HL-60 (cell line): ENCODE measurements at regions not wholly inside any gene's neighbourhood (a gene's known extent, or its start where the extent isn't known, plus 50 kb on each side); places are given as distances from the start of the nearest gene placed in this dataset.
"Not testable (repeated sequence)": the region's sequence is repeated elsewhere in the genome, so short reads cannot be mapped to it uniquely, and the experiment has no call there.

Source experiments
- DNase-seq, 2 experiments: peaks; one replicate each; pipeline ENCODE4 v3.0.0-alpha.2; 2010 to 2020; ENCODE audit warnings: low read depth in 1 of 2, low spot score in 1 of 2
- H3K27ac ChIP-seq: fragments of 250-450 bp; sonication (Bioruptor Pico); replicated peaks from 2 replicates; pipeline ENCODE4 v1.5.1; 2020; ENCODE audit warnings: mild to moderate bottlenecking, moderate library complexity
- H3K27me3 ChIP-seq: fragments of 250-450 bp; sonication (Bioruptor Pico); 2 replicates; pipeline ENCODE4 v1.5.1; 2021; ENCODE audit warnings: mild to moderate bottlenecking, moderate library complexity; ENCODE audit not compliant: insufficient read depth, poor library complexity, severe bottlenecking
- H3K4me3 ChIP-seq: replicated peaks from 2 replicates; pipeline ENCODE4 v1.5.1; 2011; ENCODE audit warnings: mild to moderate bottlenecking, control low read depth, low read length; ENCODE audit not compliant: insufficient read depth
- GABPA ChIP-seq: IDR thresholded peaks from 2 replicates; pipeline ENCODE4 v1.6.1; 2012; ENCODE audit warnings: low read depth
- POLR2AphosphoS5 ChIP-seq: IDR thresholded peaks from 2 replicates; pipeline ENCODE4 v1.6.1; 2012; ENCODE audit warnings: low read depth
- SPI1 ChIP-seq: IDR thresholded peaks from 2 replicates; pipeline ENCODE4 v1.6.1; 2012; ENCODE audit warnings: low read depth, mild to moderate bottlenecking, borderline replicate concordance
- TF ChIP-seq, protein P1 (sequence below): IDR thresholded peaks from 2 replicates; pipeline ENCODE4 v1.6.1; 2012; ENCODE audit warnings: low read depth; ENCODE audit not compliant: insufficient replicate concordance
- TF ChIP-seq, protein P2 (sequence below): IDR thresholded peaks from one replicate; pipeline ENCODE4 v1.5.1; 2011; ENCODE audit warnings: low read length, control low read depth, inconsistent platforms; ENCODE audit not compliant: insufficient read depth

DNA sequence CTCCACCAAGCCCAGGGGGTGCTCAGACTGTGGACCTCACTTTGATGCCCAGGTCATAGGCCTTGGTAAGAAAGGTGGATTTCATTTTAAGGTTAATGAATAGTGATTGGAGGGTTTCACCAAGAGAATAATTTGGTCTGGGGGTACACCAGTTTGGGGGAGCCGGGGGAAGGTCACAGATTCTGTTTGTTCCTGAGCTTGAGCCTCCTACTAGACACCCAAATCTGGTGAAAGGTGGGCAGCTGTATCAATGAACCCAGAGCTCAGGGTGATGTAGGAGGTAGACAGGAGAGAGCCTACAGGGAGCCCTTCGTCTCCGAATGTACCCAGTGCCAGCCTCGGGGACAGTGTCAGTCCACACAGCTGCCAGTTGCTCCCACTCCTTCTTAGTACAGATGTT, 63.7 kb upstream of the ATP12A start:
- DNase-seq: no peak
- no peak overlapping the region for H3K27ac ChIP-seq
- no peak overlapping the region for H3K4me3 ChIP-seq
- H3K27me3 ChIP-seq: no peaks in the 10 kb centered on the region
- TF ChIP-seq POLR2AphosphoS5 (no peak), SPI1 (no peak)

DNA sequence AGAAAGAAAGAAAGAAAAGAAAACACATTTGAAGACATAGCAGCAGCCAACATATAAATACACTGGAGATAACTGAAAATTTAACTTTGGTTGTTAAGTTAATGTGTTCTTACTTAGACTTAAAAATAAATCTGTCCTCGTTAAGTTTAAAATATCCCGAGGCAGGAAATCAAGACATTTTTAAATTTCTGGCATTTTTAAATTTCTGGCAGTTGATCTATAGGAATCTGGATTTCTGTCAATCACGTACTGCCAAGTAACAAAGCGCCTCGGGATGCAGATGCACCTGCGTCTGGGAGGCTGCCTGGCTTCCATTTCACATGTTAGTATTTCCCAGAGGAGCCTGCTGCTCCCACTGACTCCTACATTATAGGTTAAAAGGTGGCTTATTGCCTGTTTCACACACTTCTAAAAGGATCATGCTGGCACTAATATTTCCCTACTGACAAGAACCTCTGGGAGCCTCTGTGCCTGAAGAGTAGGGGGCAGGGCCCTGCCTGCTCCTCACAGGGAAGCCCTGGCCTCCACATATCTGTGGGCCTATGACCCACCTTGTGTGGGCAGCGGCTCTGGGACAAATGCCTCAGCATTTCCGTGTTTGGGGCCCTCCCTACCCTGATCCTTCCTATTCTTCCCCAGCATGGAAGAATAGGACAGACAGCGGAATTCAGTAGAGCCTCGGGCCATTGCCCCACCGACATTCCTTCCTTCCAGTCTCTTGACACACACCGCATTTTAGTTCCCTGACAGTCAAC, 62.8 kb upstream of the ATP12A start:
- TF ChIP-seq, protein P1, sequence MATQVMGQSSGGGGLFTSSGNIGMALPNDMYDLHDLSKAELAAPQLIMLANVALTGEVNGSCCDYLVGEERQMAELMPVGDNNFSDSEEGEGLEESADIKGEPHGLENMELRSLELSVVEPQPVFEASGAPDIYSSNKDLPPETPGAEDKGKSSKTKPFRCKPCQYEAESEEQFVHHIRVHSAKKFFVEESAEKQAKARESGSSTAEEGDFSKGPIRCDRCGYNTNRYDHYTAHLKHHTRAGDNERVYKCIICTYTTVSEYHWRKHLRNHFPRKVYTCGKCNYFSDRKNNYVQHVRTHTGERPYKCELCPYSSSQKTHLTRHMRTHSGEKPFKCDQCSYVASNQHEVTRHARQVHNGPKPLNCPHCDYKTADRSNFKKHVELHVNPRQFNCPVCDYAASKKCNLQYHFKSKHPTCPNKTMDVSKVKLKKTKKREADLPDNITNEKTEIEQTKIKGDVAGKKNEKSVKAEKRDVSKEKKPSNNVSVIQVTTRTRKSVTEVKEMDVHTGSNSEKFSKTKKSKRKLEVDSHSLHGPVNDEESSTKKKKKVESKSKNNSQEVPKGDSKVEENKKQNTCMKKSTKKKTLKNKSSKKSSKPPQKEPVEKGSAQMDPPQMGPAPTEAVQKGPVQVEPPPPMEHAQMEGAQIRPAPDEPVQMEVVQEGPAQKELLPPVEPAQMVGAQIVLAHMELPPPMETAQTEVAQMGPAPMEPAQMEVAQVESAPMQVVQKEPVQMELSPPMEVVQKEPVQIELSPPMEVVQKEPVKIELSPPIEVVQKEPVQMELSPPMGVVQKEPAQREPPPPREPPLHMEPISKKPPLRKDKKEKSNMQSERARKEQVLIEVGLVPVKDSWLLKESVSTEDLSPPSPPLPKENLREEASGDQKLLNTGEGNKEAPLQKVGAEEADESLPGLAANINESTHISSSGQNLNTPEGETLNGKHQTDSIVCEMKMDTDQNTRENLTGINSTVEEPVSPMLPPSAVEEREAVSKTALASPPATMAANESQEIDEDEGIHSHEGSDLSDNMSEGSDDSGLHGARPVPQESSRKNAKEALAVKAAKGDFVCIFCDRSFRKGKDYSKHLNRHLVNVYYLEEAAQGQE: no peak
- no peak for TF ChIP-seq GABPA
- TF ChIP-seq, protein P2, sequence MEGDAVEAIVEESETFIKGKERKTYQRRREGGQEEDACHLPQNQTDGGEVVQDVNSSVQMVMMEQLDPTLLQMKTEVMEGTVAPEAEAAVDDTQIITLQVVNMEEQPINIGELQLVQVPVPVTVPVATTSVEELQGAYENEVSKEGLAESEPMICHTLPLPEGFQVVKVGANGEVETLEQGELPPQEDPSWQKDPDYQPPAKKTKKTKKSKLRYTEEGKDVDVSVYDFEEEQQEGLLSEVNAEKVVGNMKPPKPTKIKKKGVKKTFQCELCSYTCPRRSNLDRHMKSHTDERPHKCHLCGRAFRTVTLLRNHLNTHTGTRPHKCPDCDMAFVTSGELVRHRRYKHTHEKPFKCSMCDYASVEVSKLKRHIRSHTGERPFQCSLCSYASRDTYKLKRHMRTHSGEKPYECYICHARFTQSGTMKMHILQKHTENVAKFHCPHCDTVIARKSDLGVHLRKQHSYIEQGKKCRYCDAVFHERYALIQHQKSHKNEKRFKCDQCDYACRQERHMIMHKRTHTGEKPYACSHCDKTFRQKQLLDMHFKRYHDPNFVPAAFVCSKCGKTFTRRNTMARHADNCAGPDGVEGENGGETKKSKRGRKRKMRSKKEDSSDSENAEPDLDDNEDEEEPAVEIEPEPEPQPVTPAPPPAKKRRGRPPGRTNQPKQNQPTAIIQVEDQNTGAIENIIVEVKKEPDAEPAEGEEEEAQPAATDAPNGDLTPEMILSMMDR: no peak
- TF ChIP-seq POLR2AphosphoS5: no peak
- TF ChIP-seq SPI1: no peak
- no peak overlapping the region for H3K4me3 ChIP-seq
- H3K27me3 ChIP-seq: no peaks in the 10 kb centered on the region
- no peak overlapping the region for H3K27ac ChIP-seq
- no peak for DNase-seq

DNA sequence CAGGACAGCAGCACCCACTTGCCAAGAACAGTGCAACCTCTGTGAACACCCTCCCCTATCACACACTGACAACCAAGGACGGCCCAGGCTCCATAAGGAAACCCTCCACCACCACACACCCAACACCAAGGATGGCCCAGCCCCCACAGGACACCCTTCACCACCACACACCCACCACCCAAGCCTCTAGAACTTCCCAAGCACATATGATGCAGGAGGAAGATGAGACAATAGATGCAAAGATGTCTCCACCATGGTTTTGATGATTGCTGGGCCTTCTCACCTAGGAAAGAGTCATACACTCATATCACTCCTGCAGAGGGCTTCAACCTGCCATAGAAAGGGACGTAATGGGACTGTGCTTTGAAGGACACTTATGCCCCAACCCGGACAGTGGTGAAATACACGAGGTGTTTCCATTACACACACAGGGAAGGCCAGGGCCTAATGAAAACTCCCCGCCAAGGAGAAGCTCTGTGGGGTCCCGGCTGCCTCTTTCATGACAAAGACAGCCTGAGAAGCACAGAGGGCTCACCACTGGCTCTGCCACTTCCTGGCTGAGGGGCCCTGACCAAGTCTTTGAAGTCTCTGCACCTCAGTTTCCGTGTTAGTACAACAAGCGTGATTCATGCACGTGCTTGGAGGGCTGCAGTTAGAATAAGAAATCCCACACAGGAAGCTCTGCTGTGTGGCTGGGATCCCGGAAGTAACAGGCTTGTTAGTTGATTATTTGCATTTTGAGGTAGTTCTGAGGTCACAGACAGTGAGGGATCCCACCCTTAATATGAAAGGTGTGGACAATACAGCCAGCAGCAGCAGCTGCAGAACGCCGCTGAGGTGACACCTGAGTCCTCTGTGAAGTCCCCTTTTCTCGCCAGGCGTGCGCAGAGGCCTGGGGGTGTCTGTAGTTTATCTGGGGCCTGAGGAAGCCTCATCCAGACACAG, 61.9 kb upstream of the ATP12A start:
- TF ChIP-seq POLR2AphosphoS5: no peak
- 0 out of 2 replicates have a peak, but pooled peaks have one; percentile 14 for TF ChIP-seq GABPA
- DNase-seq: peak; percentile 11 to 33
- 0 out of 2 replicates have a peak overlapping the region, but pooled peaks have one; percentile 18 for H3K27ac ChIP-seq
- H3K4me3 ChIP-seq: no peak overlapping the region
- H3K27me3 ChIP-seq: no peaks in the 10 kb centered on the region

DNA sequence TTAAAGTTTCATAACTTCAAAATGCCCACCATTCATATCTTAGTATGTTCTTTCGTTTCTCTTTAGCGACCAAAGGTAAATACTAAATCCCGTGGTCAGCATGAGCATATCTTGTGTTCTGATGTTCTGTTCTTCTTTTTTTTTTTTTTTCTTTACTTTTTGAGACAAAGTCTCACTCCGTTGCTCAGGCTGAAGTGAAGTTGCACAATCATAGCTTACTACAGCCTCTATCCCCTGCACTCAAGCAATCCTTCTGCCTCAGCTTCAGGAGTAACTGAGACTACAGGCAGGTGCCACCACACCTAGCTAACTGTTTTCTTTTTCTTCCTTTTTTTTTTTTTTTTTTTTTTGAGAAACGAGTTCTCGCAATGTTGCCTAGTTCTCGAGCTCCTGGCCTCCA, 60.9 kb upstream of the ATP12A start:
- Histone ChIP-seq H3K27me3 (no peaks in the 10 kb centered on the region), H3K4me3 (no peak overlapping the region), H3K27ac (no peak overlapping the region)
- peak; percentile 47 to 55 for DNase-seq
- TF ChIP-seq GABPA (no peak), SPI1 (no peak)
- TF ChIP-seq, protein P1: no peak
- TF ChIP-seq, protein P2: no peak

DNA sequence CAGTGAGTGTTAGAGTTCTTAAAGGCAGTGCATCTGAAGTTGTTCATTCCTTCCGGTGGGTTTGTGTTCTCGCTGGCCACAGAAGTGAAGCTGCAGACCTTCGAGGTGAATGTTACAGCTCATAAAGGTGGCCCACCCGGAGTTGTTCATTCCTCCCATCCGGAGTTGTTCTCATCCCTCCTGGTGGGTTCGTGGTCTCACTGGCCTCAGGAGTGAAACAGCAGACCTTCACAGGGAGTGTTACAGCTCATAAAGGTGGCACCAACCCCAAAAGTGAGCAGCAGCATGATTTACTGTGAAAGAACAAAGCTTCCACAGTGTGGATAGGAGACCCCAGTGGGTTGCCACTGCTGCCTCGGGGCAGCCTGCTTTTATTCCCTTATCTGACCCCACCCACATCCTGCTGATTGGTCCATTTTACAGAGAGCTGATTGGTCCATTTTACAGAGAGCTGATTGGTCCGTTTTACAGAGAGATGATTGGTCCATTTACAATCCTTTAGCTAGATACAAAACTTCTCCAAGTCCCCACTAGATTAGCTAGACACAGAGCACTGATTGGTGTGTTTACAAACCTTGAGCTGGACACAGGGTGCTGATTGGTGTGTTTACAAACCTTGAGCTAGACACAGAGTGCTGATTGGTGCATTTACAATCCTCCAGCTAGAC, 57.6 kb upstream of the ATP12A start:
- H3K27ac ChIP-seq, H3K4me3 ChIP-seq, H3K27me3 ChIP-seq, DNase-seq: not testable (repeated sequence)
